ENCODE measurements at regions not wholly inside any gene's neighbourhood (a gene's known extent, or its start where the extent isn't known, plus 50 kb on each side); places are given as distances from the start of the nearest gene placed in this dataset.

DNA sequence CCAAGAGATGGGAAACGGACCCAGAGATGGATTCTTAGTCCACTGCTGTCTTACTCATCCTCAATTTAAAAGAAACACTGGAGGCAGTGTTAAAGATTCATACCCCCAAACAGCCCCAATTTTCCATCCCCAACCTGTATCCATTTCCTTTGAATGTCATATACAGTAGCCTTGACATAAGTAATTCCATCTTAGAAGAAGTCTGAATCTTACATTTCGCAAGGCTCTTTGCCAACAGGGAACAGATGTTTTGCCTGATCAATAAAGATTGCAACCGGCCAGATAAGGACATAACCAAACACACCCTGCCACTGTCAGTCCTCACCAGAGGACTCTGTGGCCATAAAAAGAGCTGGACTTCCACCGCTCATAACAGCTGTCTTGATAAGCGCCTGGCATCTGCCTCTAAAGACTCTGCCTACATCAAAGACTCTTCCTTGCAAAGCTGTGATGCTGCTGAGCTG, 59.0 kb upstream of the MED9 start (continued):
- TF ChIP-seq, protein P1, sequence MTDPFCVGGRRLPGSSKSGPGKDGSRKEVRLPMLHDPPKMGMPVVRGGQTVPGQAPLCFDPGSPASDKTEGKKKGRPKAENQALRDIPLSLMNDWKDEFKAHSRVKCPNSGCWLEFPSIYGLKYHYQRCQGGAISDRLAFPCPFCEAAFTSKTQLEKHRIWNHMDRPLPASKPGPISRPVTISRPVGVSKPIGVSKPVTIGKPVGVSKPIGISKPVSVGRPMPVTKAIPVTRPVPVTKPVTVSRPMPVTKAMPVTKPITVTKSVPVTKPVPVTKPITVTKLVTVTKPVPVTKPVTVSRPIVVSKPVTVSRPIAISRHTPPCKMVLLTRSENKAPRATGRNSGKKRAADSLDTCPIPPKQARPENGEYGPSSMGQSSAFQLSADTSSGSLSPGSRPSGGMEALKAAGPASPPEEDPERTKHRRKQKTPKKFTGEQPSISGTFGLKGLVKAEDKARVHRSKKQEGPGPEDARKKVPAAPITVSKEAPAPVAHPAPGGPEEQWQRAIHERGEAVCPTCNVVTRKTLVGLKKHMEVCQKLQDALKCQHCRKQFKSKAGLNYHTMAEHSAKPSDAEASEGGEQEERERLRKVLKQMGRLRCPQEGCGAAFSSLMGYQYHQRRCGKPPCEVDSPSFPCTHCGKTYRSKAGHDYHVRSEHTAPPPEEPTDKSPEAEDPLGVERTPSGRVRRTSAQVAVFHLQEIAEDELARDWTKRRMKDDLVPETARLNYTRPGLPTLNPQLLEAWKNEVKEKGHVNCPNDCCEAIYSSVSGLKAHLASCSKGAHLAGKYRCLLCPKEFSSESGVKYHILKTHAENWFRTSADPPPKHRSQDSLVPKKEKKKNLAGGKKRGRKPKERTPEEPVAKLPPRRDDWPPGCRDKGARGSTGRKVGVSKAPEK (CRISPR knock-in tag; IDR thresholded peaks at IDR 0.05; ENCODE audit: borderline replicate concordance) = no peak
- TF ChIP-seq TOE1 (CRISPR knock-in tag; IDR thresholded peaks at IDR 0.05) (no peak), HMG20A (CRISPR knock-in tag; IDR thresholded peaks at IDR 0.05; ENCODE audit: borderline replicate concordance) (peak; percentile 17; the same call in 1 of the 2 replicates), HMGA1 (CRISPR knock-in tag; conservative IDR thresholded peaks at IDR 0.05) (no peak), KDM2A (CRISPR knock-in tag; IDR thresholded peaks at IDR 0.05; ENCODE audit: borderline replicate concordance, low read depth) (no peak), ZNF264 (CRISPR knock-in tag; IDR thresholded peaks at IDR 0.05) (no peak), NFATC3 (CRISPR knock-in tag; IDR thresholded peaks at IDR 0.05) (no peak), PLRG1 (conservative IDR thresholded peaks at IDR 0.05) (no peak), NPAS2 (CRISPR knock-in tag; IDR thresholded peaks at IDR 0.05; ENCODE audit: borderline replicate concordance) (no peak), ZNF782 (CRISPR knock-in tag; IDR thresholded peaks at IDR 0.05; ENCODE audit: borderline replicate concordance) (no peak), ZFP1 (CRISPR knock-in tag; IDR thresholded peaks at IDR 0.05) (no peak), SPEN (CRISPR knock-in tag; IDR thresholded peaks at IDR 0.05; ENCODE audit: low read depth) (no peak), DMAP1 (CRISPR knock-in tag; IDR thresholded peaks at IDR 0.05) (0 out of 2 replicates have a peak, but pooled peaks have one; percentile 4), EP300 (IDR thresholded peaks at IDR 0.05; ENCODE audit: low read depth in 2 of 2, low read length in 2 of 2) (peak in 1 of 2 experiments; percentile 41; a peak in 1 of 4 replicates), EP300 (CRISPR knock-in tag; IDR thresholded peaks at IDR 0.05; ENCODE audit: borderline replicate concordance) (peak; percentile 19; the same call in 1 of the 2 replicates), YEATS4 (CRISPR knock-in tag; IDR thresholded peaks at IDR 0.05; ENCODE audit: borderline replicate concordance) (no peak), ZNF768 (CRISPR knock-in tag; IDR thresholded peaks at IDR 0.05) (no peak), NFYB (CRISPR knock-in tag; IDR thresholded peaks at IDR 0.05) (no peak), KLF11 (CRISPR knock-in tag; IDR thresholded peaks at IDR 0.05) (no peak), HMG20B (CRISPR knock-in tag; conservative IDR thresholded peaks at IDR 0.05) (no peak)
- TF ChIP-seq, protein P2, sequence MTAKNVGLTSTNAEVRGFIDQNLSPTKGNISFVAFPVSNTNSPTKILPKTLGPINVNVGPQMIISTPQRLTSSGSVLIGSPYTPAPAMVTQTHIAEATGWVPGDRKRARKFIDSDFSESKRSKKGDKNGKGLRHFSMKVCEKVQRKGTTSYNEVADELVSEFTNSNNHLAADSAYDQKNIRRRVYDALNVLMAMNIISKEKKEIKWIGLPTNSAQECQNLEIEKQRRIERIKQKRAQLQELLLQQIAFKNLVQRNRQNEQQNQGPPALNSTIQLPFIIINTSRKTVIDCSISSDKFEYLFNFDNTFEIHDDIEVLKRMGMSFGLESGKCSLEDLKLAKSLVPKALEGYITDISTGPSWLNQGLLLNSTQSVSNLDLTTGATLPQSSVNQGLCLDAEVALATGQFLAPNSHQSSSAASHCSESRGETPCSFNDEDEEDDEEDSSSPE (CRISPR knock-in tag; IDR thresholded peaks at IDR 0.05) = no peak; the same call in 1 of the 2 replicates
- TF ChIP-seq, protein P3, sequence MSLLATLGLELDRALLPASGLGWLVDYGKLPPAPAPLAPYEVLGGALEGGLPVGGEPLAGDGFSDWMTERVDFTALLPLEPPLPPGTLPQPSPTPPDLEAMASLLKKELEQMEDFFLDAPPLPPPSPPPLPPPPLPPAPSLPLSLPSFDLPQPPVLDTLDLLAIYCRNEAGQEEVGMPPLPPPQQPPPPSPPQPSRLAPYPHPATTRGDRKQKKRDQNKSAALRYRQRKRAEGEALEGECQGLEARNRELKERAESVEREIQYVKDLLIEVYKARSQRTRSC (CRISPR knock-in tag; IDR thresholded peaks at IDR 0.05; ENCODE audit: low read depth) = no peak
- TF ChIP-seq, protein P4, sequence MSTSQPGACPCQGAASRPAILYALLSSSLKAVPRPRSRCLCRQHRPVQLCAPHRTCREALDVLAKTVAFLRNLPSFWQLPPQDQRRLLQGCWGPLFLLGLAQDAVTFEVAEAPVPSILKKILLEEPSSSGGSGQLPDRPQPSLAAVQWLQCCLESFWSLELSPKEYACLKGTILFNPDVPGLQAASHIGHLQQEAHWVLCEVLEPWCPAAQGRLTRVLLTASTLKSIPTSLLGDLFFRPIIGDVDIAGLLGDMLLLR (CRISPR knock-in tag; IDR thresholded peaks at IDR 0.05) = no peak
- TF ChIP-seq, protein P5, sequence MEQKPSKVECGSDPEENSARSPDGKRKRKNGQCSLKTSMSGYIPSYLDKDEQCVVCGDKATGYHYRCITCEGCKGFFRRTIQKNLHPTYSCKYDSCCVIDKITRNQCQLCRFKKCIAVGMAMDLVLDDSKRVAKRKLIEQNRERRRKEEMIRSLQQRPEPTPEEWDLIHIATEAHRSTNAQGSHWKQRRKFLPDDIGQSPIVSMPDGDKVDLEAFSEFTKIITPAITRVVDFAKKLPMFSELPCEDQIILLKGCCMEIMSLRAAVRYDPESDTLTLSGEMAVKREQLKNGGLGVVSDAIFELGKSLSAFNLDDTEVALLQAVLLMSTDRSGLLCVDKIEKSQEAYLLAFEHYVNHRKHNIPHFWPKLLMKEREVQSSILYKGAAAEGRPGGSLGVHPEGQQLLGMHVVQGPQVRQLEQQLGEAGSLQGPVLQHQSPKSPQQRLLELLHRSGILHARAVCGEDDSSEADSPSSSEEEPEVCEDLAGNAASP (CRISPR knock-in tag; IDR thresholded peaks at IDR 0.05; ENCODE audit: borderline replicate concordance) = peak; percentile 54; the same call in 1 of the 2 replicates
- TF ChIP-seq, protein P6, sequence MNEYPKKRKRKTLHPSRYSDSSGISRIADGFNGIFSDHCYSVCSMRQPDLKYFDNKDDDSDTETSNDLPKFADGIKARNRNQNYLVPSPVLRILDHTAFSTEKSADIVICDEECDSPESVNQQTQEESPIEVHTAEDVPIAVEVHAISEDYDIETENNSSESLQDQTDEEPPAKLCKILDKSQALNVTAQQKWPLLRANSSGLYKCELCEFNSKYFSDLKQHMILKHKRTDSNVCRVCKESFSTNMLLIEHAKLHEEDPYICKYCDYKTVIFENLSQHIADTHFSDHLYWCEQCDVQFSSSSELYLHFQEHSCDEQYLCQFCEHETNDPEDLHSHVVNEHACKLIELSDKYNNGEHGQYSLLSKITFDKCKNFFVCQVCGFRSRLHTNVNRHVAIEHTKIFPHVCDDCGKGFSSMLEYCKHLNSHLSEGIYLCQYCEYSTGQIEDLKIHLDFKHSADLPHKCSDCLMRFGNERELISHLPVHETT (CRISPR knock-in tag; conservative IDR thresholded peaks at IDR 0.05) = no peak
